MM.1S (cell line): ENCODE measurements at regions not wholly inside any gene's neighbourhood (a gene's known extent, or its start where the extent isn't known, plus 50 kb on each side); places are given as distances from the start of the nearest gene placed in this dataset.

ENCODE experiments used
- DNase-seq: peaks from one replicate; pipeline ENCODE4 v3.0.0-alpha.2; 2015
- H2AFZ ChIP-seq: fragments of 300-600 bp; sonication (generic); 2 replicates; pipeline ENCODE4 v1.6.0; 2016; ENCODE audit warnings: antibody characterized with exemption, low read length
- H3F3A ChIP-seq: fragments of 300-600 bp; sonication (generic); 2 replicates; pipeline ENCODE4 v1.6.1; 2016; ENCODE audit warnings: mild to moderate bottlenecking, antibody characterized with exemption, low read length, moderate library complexity, mixed read lengths; ENCODE audit not compliant: insufficient read depth
- H3K27ac ChIP-seq: fragments of 300-600 bp; sonication (generic); 2 replicates; pipeline ENCODE4 v1.5.1; 2016; ENCODE audit warnings: mild to moderate bottlenecking, low read length
- H3K27me3 ChIP-seq: fragments of 300-600 bp; sonication (generic); replicated peaks from 2 replicates; pipeline ENCODE4 v1.6.0; 2016; ENCODE audit warnings: low read length; ENCODE audit not compliant: insufficient read depth
- H3K36me3 ChIP-seq: fragments of 300-600 bp; sonication (generic); replicated peaks from 2 replicates; pipeline ENCODE4 v1.6.1; 2016; ENCODE audit warnings: mild to moderate bottlenecking, low read length, mixed read lengths; ENCODE audit not compliant: insufficient read depth
- H3K4me1 ChIP-seq: fragments of 300-600 bp; sonication (generic); 2 replicates; pipeline ENCODE4 v1.6.1; 2016; ENCODE audit warnings: low read length, mixed read lengths
- H3K4me2 ChIP-seq: fragments of 300-600 bp; sonication (generic); 2 replicates; pipeline ENCODE4 v1.6.0; 2016; ENCODE audit warnings: low read depth, low read length
- H3K4me3 ChIP-seq: fragments of 300-600 bp; sonication (generic); 2 replicates; pipeline ENCODE4 v1.5.1; 2016; ENCODE audit warnings: low read length, mixed read lengths
- H3K79me2 ChIP-seq: fragments of 300-600 bp; sonication (generic); 2 replicates; pipeline ENCODE4 v1.6.1; 2016; ENCODE audit warnings: mixed run types, low read length, mixed read lengths
- H3K9ac ChIP-seq: fragments of 300-600 bp; sonication (generic); 2 replicates; pipeline ENCODE4 v1.6.1; 2016; ENCODE audit warnings: low read length, mixed read lengths
- H3K9me2 ChIP-seq: fragments of 300-600 bp; sonication (generic); replicated peaks from 2 replicates; pipeline ENCODE4 v1.6.1; 2016; ENCODE audit warnings: mild to moderate bottlenecking, low read length, mixed read lengths; ENCODE audit not compliant: insufficient read depth
- H3K9me3 ChIP-seq: fragments of 300-600 bp; sonication (generic); replicated peaks from 2 replicates; pipeline ENCODE4 v1.6.1; 2016; ENCODE audit warnings: mild to moderate bottlenecking, low read length, mixed read lengths; ENCODE audit not compliant: insufficient read depth
- H4K20me1 ChIP-seq: fragments of 300-600 bp; sonication (generic); 2 replicates; pipeline ENCODE4 v1.6.1; 2016; ENCODE audit warnings: mild to moderate bottlenecking, low read length, moderate library complexity, mixed read lengths; ENCODE audit not compliant: insufficient read depth
- CTCF ChIP-seq: fragments of 300-600 bp; sonication (generic); IDR thresholded peaks from 2 replicates; pipeline ENCODE4 v1.5.1; 2016; ENCODE audit warnings: antibody characterized with exemption, low read length, mixed read lengths
- EZH2 ChIP-seq: fragments of 300-600 bp; sonication (generic); optimal IDR thresholded peaks from 2 replicates; pipeline ENCODE3; 2017; ENCODE audit warnings: low read depth, mild to moderate bottlenecking, antibody characterized with exemption, low read length, mixed read lengths
- EZH2phosphoT487 ChIP-seq: fragments of 300-600 bp; sonication (generic); IDR thresholded peaks from 2 replicates; pipeline ENCODE4 v1.6.1; 2018; ENCODE audit warnings: antibody characterized with exemption, low read length

GRCh38 chr5:148003226-148003625 lies 60.6 kb upstream of the SPINK5 start:
- no peak for TF ChIP-seq CTCF
- Histone ChIP-seq H3K4me1 (peaks cover 30% of the 10 kb centered on the region), H3K9me3 (no peaks in the 10 kb centered on the region), H3F3A (peaks cover 23% of the 10 kb centered on the region), H4K20me1 (no peaks in the 10 kb centered on the region), H3K4me2 (no peak overlapping the region), H3K9me2 (no peaks in the 10 kb centered on the region), H3K27me3 (no peaks in the 10 kb centered on the region), H3K36me3 (0 out of 2 replicates have a peak, but pooled peaks cover 5% of the 10 kb centered on the region), H3K9ac (no peak overlapping the region), H3K79me2 (no peaks in the 10 kb centered on the region), H3K27ac (no peak overlapping the region), H3K4me3 (no peak overlapping the region), H2AFZ (no peak overlapping the region)
- DNase-seq: no peak

- peaks cover 36% of the 10 kb centered on the region for H3K4me1 ChIP-seq
- no peak overlapping the region for H3K27ac ChIP-seq
- no peak overlapping the region for H3K4me2 ChIP-seq
- H3K9me3 ChIP-seq: no peaks in the 10 kb centered on the region
- TF ChIP-seq CTCF (no peak), EZH2 (no peak), EZH2phosphoT487 (no peak)
- H3K27me3 ChIP-seq: no peaks in the 10 kb centered on the region
- DNase-seq: no peak
- H3K9me2 ChIP-seq: no peaks in the 10 kb centered on the region
- no peaks in the 10 kb centered on the region for H4K20me1 ChIP-seq
- H3K9ac ChIP-seq: no peak overlapping the region
- H3K36me3 ChIP-seq: 0 out of 2 replicates have a peak, but pooled peaks cover 5% of the 10 kb centered on the region
- peaks cover 23% of the 10 kb centered on the region for H3F3A ChIP-seq
- no peak overlapping the region for H2AFZ ChIP-seq
- H3K79me2 ChIP-seq: no peaks in the 10 kb centered on the region
- H3K4me3 ChIP-seq: no peak overlapping the region
Measured at GRCh38 chr5:148002451-148002850, 61.3 kb upstream of the SPINK5 start.

- peak; percentile 83 for DNase-seq
- no peak for TF ChIP-seq EZH2
- TF ChIP-seq EZH2phosphoT487: no peak
- TF ChIP-seq CTCF: no peak
- 0 out of 2 replicates have a peak, but pooled peaks cover 5% of the 10 kb centered on the region for H3K36me3 ChIP-seq
- no peak overlapping the region for H3K9ac ChIP-seq
- peaks cover 37% of the 10 kb centered on the region for H3K4me1 ChIP-seq
- no peaks in the 10 kb centered on the region for H3K27me3 ChIP-seq
- H3K27ac ChIP-seq: peak overlapping the region; percentile 88
- no peaks in the 10 kb centered on the region for H4K20me1 ChIP-seq
- no peaks in the 10 kb centered on the region for H3K79me2 ChIP-seq
- H3K9me3 ChIP-seq: no peaks in the 10 kb centered on the region
- H3K4me3 ChIP-seq: no peak overlapping the region; the same call in 1 of the 2 replicates
- H3K4me2 ChIP-seq: peak overlapping the region; percentile 48
- no peaks in the 10 kb centered on the region for H3K9me2 ChIP-seq
- H3F3A ChIP-seq: peaks cover 23% of the 10 kb centered on the region
- 0 out of 2 replicates have a peak overlapping the region, but pooled peaks have one; percentile 36 for H2AFZ ChIP-seq
Measured at GRCh38 chr5:148000036-148000435, 63.7 kb upstream of the SPINK5 start.
